Right lobe of liver (tissue), 6 donors: ENCODE measurements at regions not wholly inside any gene's neighbourhood (a gene's known extent, or its start where the extent isn't known, plus 50 kb on each side); places are given as distances from the start of the nearest gene placed in this dataset.

Source experiments
- ATAC-seq, 4 donors: fragments of 200-7000 bp; cut with Tn5 transposase; one replicate each; pipeline ENCODE4 v1.9.1; 2020; ENCODE audit warnings: mild to moderate bottlenecking in 4 of 4, moderate library complexity in 4 of 4
- DNase-seq, 3 donors: peaks; one replicate each; pipeline ENCODE4 v3.0.0-alpha.2; 2020
- H3K27ac ChIP-seq, 3 donors: fragments of 200-600 bp; one replicate each; pipeline ENCODE4 v1.8.0; 2022
- H3K27me3 ChIP-seq, 2 donors: fragments of 200-600 bp; one replicate each; pipeline ENCODE4 v1.8.0; 2022
- H3K36me3 ChIP-seq, 4 donors: fragments of 200-600 bp; sonication (generic) in 1 of 4; one replicate each; pipeline versions ENCODE4 v1.5.1 to v1.8.0; 2017 to 2022; ENCODE audit warnings: control low read depth in 1 of 4
- H3K4me1 ChIP-seq, 4 donors: fragments of 200-600 bp; sonication (generic) in 1 of 4; one replicate each; pipeline versions ENCODE4 v1.5.1 to v1.8.0; 2017 to 2022; ENCODE audit warnings: control low read depth in 1 of 4
- H3K4me3 ChIP-seq, 3 donors: fragments of 200-600 bp; one replicate each; pipeline ENCODE4 v1.8.0; 2022
- H3K9me3 ChIP-seq, 4 donors: fragments of 200-600 bp; sonication (generic) in 1 of 4; one replicate each; pipeline versions ENCODE4 v1.5.1 to v1.8.0; 2017 to 2022; ENCODE audit warnings: control low read depth in 1 of 4
- CTCF ChIP-seq, 4 donors: fragments of 200-600 bp in 3 of 4; fragments of 450-650 bp in 1 of 4; IDR thresholded peaks; one replicate each; pipeline versions ENCODE4 v1.5.1 to v1.8.0; 2016 to 2022; ENCODE audit warnings: antibody characterized with exemption in 4 of 4, mild to moderate bottlenecking in 2 of 4
- POLR2A ChIP-seq: fragments of 450-650 bp; IDR thresholded peaks from one replicate; pipeline ENCODE4 v1.6.1; 2017; ENCODE audit warnings: antibody characterized with exemption, mild to moderate bottlenecking
- WGBS: methylation state at CpG from one replicate; pipeline ENCODE4 v1.1.6; 2018; ENCODE audit warnings: low coverage, low lambda C conversion rate; ENCODE audit not compliant: insufficient coverage; ENCODE audit errors: missing lambda C conversion rate; 5-methylcytosine and 5-hydroxymethylcytosine counted together
- intact Hi-C, 2 donors: fragments of 100-400 bp; cut with DNase I; formaldehyde crosslinking; loops; one replicate each; pipeline versions ENCODE4 v1.11.2 to v1.14.1; 2022
- donor health status: DM: no; HTN: yes; CAD: no.
- donor health status: DM: no; HTN: no; CAD: no.
- donor health status: DM: no; HTN: no; CAD: no.
- donor health status: DM: no; HTN: yes; CAD: no.
- donor health status: DM: no; HTN: yes; CAD: no.

GRCh38 chr10:59025981-59026765, 150.3 kb upstream of the PHYHIPL start:
- Histone ChIP-seq H3K27ac (no peak overlapping the region), H3K9me3 (no peaks in the 10 kb centered on the region), H3K4me1 (no peaks in the 10 kb centered on the region), H3K36me3 (no peaks in the 10 kb centered on the region), H3K4me3 (no peak overlapping the region), H3K27me3 (no peaks in the 10 kb centered on the region)
- no peak for DNase-seq
- no peak for ATAC-seq
- WGBS: 83% methylated on average over 9 of the region's 23 CpGs
- intact Hi-C loops: no loop called here
- TF ChIP-seq CTCF (IDR thresholded peaks at IDR 0.05) (no peak), POLR2A (no peak)

GRCh38 chr10:59027975-59028655, 148.3 kb upstream of the PHYHIPL start:
- no peak for TF ChIP-seq POLR2A
- TF ChIP-seq CTCF (IDR thresholded peaks at IDR 0.05): no peak
- Histone ChIP-seq H3K27me3 (no peaks in the 10 kb centered on the region), H3K36me3 (no peaks in the 10 kb centered on the region), H3K4me1 (no peaks in the 10 kb centered on the region), H3K27ac (no peak overlapping the region), H3K4me3 (no peak overlapping the region), H3K9me3 (no peaks in the 10 kb centered on the region)
- ATAC-seq (no peak), DNase-seq (no peak)
- 70% methylated on average over 5 of the region's 5 CpGs for WGBS
- intact Hi-C loops: no loop called here

- Histone ChIP-seq H3K4me1 (peaks cover 0 to 25% (median 5%) of the 10 kb centered on the region in 4 donors), H3K27me3 (no peaks in the 10 kb centered on the region), H3K27ac (no peak overlapping the region), H3K36me3 (no peaks in the 10 kb centered on the region), H3K9me3 (no peaks in the 10 kb centered on the region), H3K4me3 (no peak overlapping the region)
- TF ChIP-seq POLR2A: no peak
- no peak for TF ChIP-seq CTCF (IDR thresholded peaks at IDR 0.05)
- ATAC-seq (no peak), DNase-seq (no peak)
- 54% methylated on average over 5 of the region's 6 CpGs for WGBS
- intact Hi-C loops: no loop called here
These were observed 142.8 kb upstream of the PHYHIPL start for GRCh38 chr10:59033622-59034021.

GRCh38 chr10:59036311-59037017, 140.0 kb upstream of the PHYHIPL start:
- peak overlapping the region; percentile 73 to 90 (median 88) for H3K27ac ChIP-seq
- peaks cover 0 to 25% (median 5%) of the 10 kb centered on the region in 4 donors for H3K4me1 ChIP-seq
- intact Hi-C loops: no loop called here
- TF ChIP-seq POLR2A: no peak
- no peak for TF ChIP-seq CTCF (IDR thresholded peaks at IDR 0.05)
- WGBS: 44% methylated on average over 3 of the region's 3 CpGs
- H3K36me3 ChIP-seq: no peaks in the 10 kb centered on the region
- H3K4me3 ChIP-seq: peak overlapping the region in 1 of 3 donors; percentile 7
- H3K27me3 ChIP-seq: no peaks in the 10 kb centered on the region
- DNase-seq (peak in 1 of 3 donors; percentile 62), ATAC-seq (peak; percentile 96 to 98 (median 98))
- no peaks in the 10 kb centered on the region for H3K9me3 ChIP-seq
